Keratinocyte (primary cell): ENCODE measurements at regions not wholly inside any gene's neighbourhood (a gene's known extent, or its start where the extent isn't known, plus 50 kb on each side); places are given as distances from the start of the nearest gene placed in this dataset.

Experiments
- DNase-seq: peaks from one replicate; pipeline ENCODE4 v3.0.0-alpha.2; 2011; ENCODE audit warnings: low read depth, missing footprints, low spot score
- FAIRE-seq: peaks from 2 replicates; lab custom pipeline; 2011; peaks lifted over from hg19 to GRCh38; lab: Jason Lieb, UNC
- H2AFZ ChIP-seq: 2 replicates; pipeline ENCODE4 v1.6.0; 2012; ENCODE audit warnings: low read length, control low read depth, inconsistent platforms; ENCODE audit not compliant: control insufficient read depth
- H3K27ac ChIP-seq: 2 replicates; pipeline ENCODE4 v1.5.1; 2011; ENCODE audit warnings: low read length; ENCODE audit not compliant: control insufficient read depth, insufficient read depth
- H3K27me3 ChIP-seq: 3 replicates; pipeline ENCODE4 v1.6.0; 2011; ENCODE audit warnings: low read length; ENCODE audit not compliant: control insufficient read depth, insufficient read depth; ENCODE audit errors: extremely low read depth
- H3K36me3 ChIP-seq, 2 experiments: 2 replicates in 1 of 2; 3 replicates in 1 of 2; pipeline ENCODE4 v1.5.1; 2011; ENCODE audit warnings: low read length in 2 of 2, mild to moderate bottlenecking in 1 of 2; ENCODE audit not compliant: control insufficient read depth in 2 of 2, insufficient read depth in 2 of 2; ENCODE audit errors: extremely low read depth in 1 of 2
- H3K4me1 ChIP-seq: 3 replicates; pipeline ENCODE4 v1.5.1; 2011; ENCODE audit warnings: low read length; ENCODE audit not compliant: control insufficient read depth, insufficient read depth; ENCODE audit errors: extremely low read depth
- H3K4me2 ChIP-seq: 3 replicates; pipeline ENCODE4 v1.6.0; 2011; ENCODE audit warnings: low read depth, low read length; ENCODE audit not compliant: control insufficient read depth, insufficient read depth; ENCODE audit errors: extremely low read depth
- H3K4me3 ChIP-seq, 3 experiments: fragments of 200-600 bp in 1 of 3; sonication (generic) in 1 of 3; 2 replicates in 2 of 3; 3 replicates in 1 of 3; pipeline ENCODE4 v1.5.1; 2011 to 2016; ENCODE audit warnings: low read length in 3 of 3, mild to moderate bottlenecking in 3 of 3, control low read depth in 2 of 3, inconsistent platforms in 1 of 3, low read depth in 1 of 3, mixed read lengths in 1 of 3, mixed run types in 1 of 3, moderate library complexity in 1 of 3; ENCODE audit not compliant: control insufficient read depth in 2 of 3, insufficient read depth in 2 of 3; ENCODE audit errors: extremely low read depth in 1 of 3
- H3K79me2 ChIP-seq: 2 replicates; pipeline ENCODE4 v1.6.0; 2012; ENCODE audit warnings: low read length; ENCODE audit not compliant: control insufficient read depth, insufficient read depth
- H3K9ac ChIP-seq: 3 replicates; pipeline ENCODE4 v1.6.0; 2011; ENCODE audit warnings: low read length; ENCODE audit not compliant: control insufficient read depth, insufficient read depth; ENCODE audit errors: extremely low read depth
- H3K9me1 ChIP-seq: 3 replicates; pipeline ENCODE4 v1.6.0; 2011; ENCODE audit warnings: low read length; ENCODE audit not compliant: control insufficient read depth, insufficient read depth; ENCODE audit errors: extremely low read depth
- H3K9me3 ChIP-seq: 2 replicates; pipeline ENCODE4 v1.5.1; 2012; ENCODE audit warnings: low read depth, low read length; ENCODE audit not compliant: control insufficient read depth
- H4K20me1 ChIP-seq: 3 replicates; pipeline ENCODE4 v1.6.0; 2011; ENCODE audit warnings: low read length; ENCODE audit not compliant: control insufficient read depth, insufficient read depth; ENCODE audit errors: extremely low read depth
- CTCF ChIP-seq, 3 experiments: IDR thresholded peaks in 1 of 3; conservative IDR thresholded peaks in 1 of 3; optimal IDR thresholded peaks in 1 of 3; 2 replicates in 2 of 3; 3 replicates in 1 of 3; pipeline versions ENCODE3 to v1.5.1; 2011; ENCODE audit warnings: low read length in 3 of 3, mild to moderate bottlenecking in 3 of 3, moderate library complexity in 2 of 3, control low read depth in 1 of 3, inconsistent platforms in 1 of 3; ENCODE audit not compliant: insufficient read depth in 2 of 3; ENCODE audit errors: extremely low read depth in 1 of 3
- EZH2 ChIP-seq: IDR thresholded peaks from one replicate; pipeline ENCODE4 v1.6.1; 2012; ENCODE audit warnings: inconsistent platforms, mild to moderate bottlenecking, low read length, moderate library complexity
- dilution Hi-C: fragments of 300-500 bp; cut with MboI; formaldehyde crosslinking; loops from one replicate; pipeline ENCODE4 v1.7.0; 2020; ENCODE audit warnings: low sequenced_read_pairs; ENCODE audit not compliant: extremely low pct_ligation_motif_present

- no peaks in the 10 kb centered on the region for H3K27me3 ChIP-seq
- DNase-seq, result no peak
- no peaks in the 10 kb centered on the region for H3K36me3 ChIP-seq
- TF ChIP-seq EZH2 (no peak), CTCF (optimal IDR thresholded peaks at IDR 0.05 in 1 of 3, IDR thresholded peaks at IDR 0.05 in 1 of 3, conservative IDR thresholded peaks at IDR 0.05 in 1 of 3; ENCODE audit: extremely low read depth in 1 of 3, insufficient read depth in 2 of 3, low read length in 3 of 3) (no peak)
- H3K79me2 ChIP-seq, result no peaks in the 10 kb centered on the region
- H3K9ac ChIP-seq, result no peak overlapping the region
- H3K4me2 ChIP-seq, result no peak overlapping the region
- H3K9me3 ChIP-seq, result no peaks in the 10 kb centered on the region
- H3K4me3 ChIP-seq, result no peak overlapping the region
- H3K9me1 ChIP-seq, result no peaks in the 10 kb centered on the region
- H3K27ac ChIP-seq, result no peak overlapping the region
- dilution Hi-C loops, result no loop called here
- no peak for FAIRE-seq
- H3K4me1 ChIP-seq, result peaks cover 3% of the 10 kb centered on the region
- H4K20me1 ChIP-seq, result no peaks in the 10 kb centered on the region
- no peak overlapping the region for H2AFZ ChIP-seq
Observed at GRCh38 chr2:55109219-55109891, 59.1 kb upstream of the RTN4 start.

- no peak overlapping the region for H3K27ac ChIP-seq
- H3K79me2 ChIP-seq, result no peaks in the 10 kb centered on the region
- H3K4me1 ChIP-seq, result peaks cover 3% of the 10 kb centered on the region
- no peak overlapping the region for H3K9ac ChIP-seq
- H2AFZ ChIP-seq, result no peak overlapping the region
- DNase-seq, result no peak
- no peaks in the 10 kb centered on the region for H3K36me3 ChIP-seq
- dilution Hi-C loops, result no loop called here
- TF ChIP-seq CTCF (optimal IDR thresholded peaks at IDR 0.05 in 1 of 3, IDR thresholded peaks at IDR 0.05 in 1 of 3, conservative IDR thresholded peaks at IDR 0.05 in 1 of 3; ENCODE audit: extremely low read depth in 1 of 3, insufficient read depth in 2 of 3, low read length in 3 of 3) (no peak), EZH2 (no peak)
- H3K27me3 ChIP-seq, result no peaks in the 10 kb centered on the region
- H3K9me1 ChIP-seq, result no peaks in the 10 kb centered on the region
- H3K9me3 ChIP-seq, result no peaks in the 10 kb centered on the region
- H3K4me2 ChIP-seq, result no peak overlapping the region
- H4K20me1 ChIP-seq, result no peaks in the 10 kb centered on the region
- FAIRE-seq, result no peak
- H3K4me3 ChIP-seq, result no peak overlapping the region
Observed at GRCh38 chr2:55108456-55109160, 58.4 kb upstream of the RTN4 start.
